ENCODE measurements at regions not wholly inside any gene's neighbourhood (a gene's known extent, or its start where the extent isn't known, plus 50 kb on each side); places are given as distances from the start of the nearest gene placed in this dataset.
"Not testable (repeated sequence)": the region's sequence is repeated elsewhere in the genome, so short reads cannot be mapped to it uniquely, and the experiment has no call there.

GRCh38 chr10:131824371-131825149 is 76.2 kb upstream of the PPP2R2D start:
- no peak for DNase-seq (ENCODE audit: low read depth in 3 of 3, low spot score in 1 of 3)

GRCh38 chr10:131825150-131825848 is 75.5 kb upstream of the PPP2R2D start:
- DNase-seq (ENCODE audit: low read depth in 3 of 3, low spot score in 1 of 3) = no peak

GRCh38 chr10:131825960-131826650 is 74.7 kb upstream of the PPP2R2D start:
- no peak for DNase-seq (ENCODE audit: low read depth in 3 of 3, low spot score in 1 of 3)

- DNase-seq (ENCODE audit: low read depth in 3 of 3, low spot score in 1 of 3) = no peak
Measured at GRCh38 chr10:131829156-131829930, 71.5 kb upstream of the PPP2R2D start.

DNA sequence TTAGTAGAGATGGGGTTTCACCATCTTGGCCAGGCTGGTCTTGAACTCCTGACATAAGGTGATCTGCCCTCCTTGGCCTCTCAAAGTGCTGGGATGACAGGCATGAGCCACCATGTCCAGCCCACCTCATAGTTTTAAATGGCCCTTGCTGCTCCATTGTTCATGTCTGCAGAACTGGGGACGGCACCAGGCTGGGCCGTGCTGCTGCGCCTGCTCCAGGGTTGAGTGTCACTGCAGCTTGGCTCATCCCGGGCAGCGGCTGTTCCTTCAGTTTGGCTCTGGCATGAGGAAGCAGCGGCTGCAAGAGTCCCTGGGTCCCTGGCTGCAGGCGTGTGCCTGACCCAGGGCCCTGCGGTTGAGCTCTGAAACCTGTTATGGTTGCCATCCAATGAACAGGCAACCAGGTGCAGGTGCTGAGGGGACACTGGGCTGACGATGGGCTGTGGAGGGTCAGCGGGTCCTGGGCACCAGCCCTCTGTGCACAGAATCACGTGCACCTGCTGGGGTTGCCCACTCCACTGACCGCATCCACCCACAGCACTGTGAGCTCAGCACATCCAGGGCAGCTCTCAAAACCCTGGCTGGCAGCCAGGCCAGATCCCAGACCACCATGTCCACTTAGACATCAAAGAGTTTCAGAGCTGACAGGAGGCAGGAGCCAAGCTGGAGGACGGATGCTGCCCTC is 70.2 kb upstream of the PPP2R2D start:
- DNase-seq (ENCODE audit: low read depth in 3 of 3, low spot score in 1 of 3) = no peak

GRCh38 chr10:131831561-131831960 is 69.2 kb upstream of the PPP2R2D start:
- DNase-seq (ENCODE audit: low read depth in 3 of 3, low spot score in 1 of 3) = no peak

GRCh38 chr10:131832056-131832685 is 68.6 kb upstream of the PPP2R2D start:
- DNase-seq (ENCODE audit: low read depth in 3 of 3, low spot score in 1 of 3) = no peak

- DNase-seq (ENCODE audit: low read depth in 3 of 3, low spot score in 1 of 3) = no peak
Measured at GRCh38 chr10:131833013-131833412, 67.8 kb upstream of the PPP2R2D start.

- no peak for DNase-seq (ENCODE audit: low read depth in 3 of 3, low spot score in 1 of 3)
Measured at GRCh38 chr10:131833446-131834080, 67.2 kb upstream of the PPP2R2D start.

DNA sequence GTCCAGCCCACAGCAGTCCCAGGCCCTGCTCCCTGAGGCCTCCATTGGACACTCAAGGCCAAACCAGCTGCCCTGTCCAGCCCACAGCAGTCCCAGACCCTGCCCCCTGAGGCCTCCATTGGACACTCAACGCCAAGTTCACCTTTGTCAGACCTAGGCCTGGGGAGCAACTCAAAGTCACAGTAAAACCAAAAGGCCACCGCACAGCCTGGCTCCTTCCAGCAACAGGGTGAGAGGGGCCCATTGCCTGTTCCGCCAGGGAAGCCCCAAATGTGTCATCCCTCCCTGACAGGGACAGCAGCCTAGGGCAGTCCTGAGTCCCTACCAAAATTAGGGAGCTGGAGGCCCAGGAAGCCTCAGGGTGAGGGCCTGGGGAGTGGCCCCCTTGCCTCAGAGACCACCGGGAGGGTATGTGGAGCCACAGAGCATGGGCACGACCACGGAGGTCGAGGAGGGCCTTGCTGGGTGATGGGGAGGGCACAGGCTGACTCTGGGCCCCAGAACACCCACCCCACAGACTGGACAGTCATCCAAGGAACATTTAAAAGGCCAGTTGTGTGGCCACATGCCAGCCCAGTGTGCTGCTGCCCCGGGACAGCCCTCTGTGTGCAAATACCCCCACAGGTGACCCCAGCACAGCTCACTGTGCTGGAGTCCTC is 66.5 kb upstream of the PPP2R2D start:
- DNase-seq (ENCODE audit: low read depth in 3 of 3, low spot score in 1 of 3) = no peak

DNA sequence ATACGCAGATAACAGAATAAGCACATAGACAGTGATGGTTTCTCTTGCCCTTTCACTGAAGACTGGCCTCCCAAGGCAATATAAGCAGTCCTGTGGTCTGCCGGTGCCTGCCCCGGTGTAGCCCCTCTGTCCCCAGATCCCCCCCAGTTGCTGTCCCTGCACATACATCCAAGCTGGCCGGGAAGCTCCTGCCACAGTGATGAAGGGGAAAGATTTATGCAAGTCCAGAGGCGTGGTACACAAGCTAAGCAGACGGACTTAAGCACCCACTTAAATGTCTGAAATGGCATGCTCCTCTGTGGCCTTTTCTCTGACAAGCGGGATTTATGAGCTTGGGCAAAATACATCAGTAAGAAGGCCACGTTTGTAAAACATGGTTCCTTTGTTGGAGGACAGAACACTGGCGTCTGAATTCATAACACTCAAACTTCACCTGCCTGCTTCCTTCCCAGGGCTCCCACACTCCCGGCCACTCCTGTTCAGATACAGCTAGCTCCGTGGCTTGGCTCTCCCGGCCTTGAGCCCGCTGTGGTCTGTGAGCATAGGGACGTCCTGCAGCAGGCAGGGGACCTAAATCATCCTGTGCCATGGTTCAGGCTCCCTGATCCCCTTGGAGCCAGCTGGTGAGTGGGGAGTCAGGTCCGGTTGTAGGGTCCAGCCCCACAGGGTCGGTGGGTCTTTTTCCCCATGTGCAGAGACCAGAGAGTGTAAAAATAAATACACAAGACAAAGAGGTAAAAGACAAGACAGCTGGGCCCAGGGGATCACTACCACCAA is 61.7 kb upstream of the PPP2R2D start:
- DNase-seq (ENCODE audit: low read depth in 3 of 3, low spot score in 1 of 3) = no peak

DNA sequence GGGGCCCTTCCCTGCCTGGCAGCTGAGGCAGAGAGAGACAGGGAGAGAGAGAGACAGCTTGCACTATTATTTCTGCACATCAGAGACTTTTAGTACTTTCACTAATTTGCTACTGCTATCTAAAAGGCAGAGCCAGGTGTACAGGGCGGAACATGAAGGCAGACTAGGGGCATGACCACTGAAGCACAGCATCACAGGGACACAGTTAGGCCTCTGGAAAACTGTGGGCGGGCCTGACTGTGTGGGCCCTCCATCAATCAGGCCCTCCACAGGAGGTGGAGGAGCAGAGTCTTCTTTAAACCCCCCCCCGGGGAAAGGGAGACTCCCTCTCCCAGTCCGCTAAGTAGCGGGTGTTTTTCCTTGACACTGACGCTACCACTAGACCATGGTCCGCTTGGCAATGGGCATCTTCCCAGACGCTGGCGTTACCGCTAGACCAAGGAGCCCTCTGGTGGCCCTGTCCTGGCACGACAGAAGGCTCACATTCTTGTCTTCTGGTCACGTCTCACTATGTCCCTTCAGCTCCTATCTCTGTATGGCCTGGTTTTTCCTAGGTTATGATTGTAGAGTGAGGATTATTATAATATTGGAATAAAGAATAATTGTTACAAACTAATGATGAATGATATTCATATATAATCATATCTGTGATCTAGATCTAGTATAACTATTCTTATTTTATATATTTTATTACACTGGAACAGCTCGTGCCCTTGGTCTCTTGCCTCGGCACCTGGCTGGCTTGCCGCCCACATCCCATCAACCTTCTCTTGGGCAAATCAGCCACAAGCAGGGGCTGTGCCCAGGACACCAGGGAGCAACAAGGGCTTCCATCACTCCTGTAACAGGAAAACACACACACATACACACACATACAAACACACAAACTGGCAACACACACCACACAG is 60.7 kb upstream of the PPP2R2D start:
- DNase-seq (ENCODE audit: low read depth in 3 of 3, low spot score in 1 of 3) = not testable (repeated sequence)

DNA sequence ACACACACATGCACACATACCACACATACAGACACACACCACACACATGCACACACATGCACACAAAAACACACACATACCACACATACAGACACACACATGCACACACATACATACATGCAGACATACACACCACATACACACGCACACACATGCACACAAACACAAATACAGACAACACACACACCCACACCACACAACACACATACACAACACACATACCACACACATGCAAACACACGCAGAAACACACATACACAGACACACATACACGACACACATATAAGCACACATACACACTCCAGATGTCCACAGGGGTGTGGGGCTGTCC is 60.1 kb upstream of the PPP2R2D start:
- DNase-seq (ENCODE audit: low read depth in 3 of 3, low spot score in 1 of 3) = no peak

DNA sequence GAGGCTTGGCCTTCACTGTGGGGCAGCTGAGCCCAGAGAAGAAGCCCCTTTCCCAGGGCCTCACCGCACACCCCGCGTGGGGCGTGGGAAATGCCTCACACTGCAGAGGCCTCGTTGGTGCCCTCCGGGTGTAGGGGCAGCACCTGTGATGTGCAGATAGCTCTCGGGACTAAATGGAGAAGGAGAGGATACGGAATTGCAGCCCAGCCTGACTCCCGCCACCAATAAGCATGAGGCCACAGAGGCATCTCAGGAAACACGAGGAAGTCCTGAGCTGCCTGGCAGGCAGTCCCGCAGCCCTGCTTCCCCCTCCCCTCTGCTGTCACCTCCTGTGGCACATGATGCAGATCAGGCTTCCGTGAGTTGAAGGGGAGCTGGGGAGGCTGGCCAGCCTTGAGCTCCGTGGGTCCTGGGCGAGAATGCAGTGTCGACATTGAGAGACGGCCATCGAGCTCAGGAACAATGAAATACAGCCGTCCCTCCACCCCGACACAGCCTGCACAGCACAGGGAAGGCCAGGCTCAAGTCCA is 59.6 kb upstream of the PPP2R2D start:
- DNase-seq (ENCODE audit: low read depth in 3 of 3, low spot score in 1 of 3) = no peak

GRCh38 chr10:131841661-131842139 is 59.1 kb upstream of the PPP2R2D start:
- no peak for DNase-seq (ENCODE audit: low read depth in 3 of 3, low spot score in 1 of 3)

GRCh38 chr10:131842351-131843088 is 58.3 kb upstream of the PPP2R2D start:
- DNase-seq (ENCODE audit: low read depth in 3 of 3, low spot score in 1 of 3) = no peak

Measured in stimulated activated CD4-positive, alpha-beta T cell treated with anti-CD3 and anti-CD28 coated beads, TNF-alpha, amount 100 ng/mL, for 1 hour (primary cell).